ENCODE measurements at regions not wholly inside any gene's neighbourhood (a gene's known extent, or its start where the extent isn't known, plus 50 kb on each side); places are given as distances from the start of the nearest gene placed in this dataset.
"Not testable (repeated sequence)": the region's sequence is repeated elsewhere in the genome, so short reads cannot be mapped to it uniquely, and the experiment has no call there.

- TF ChIP-seq EZH2phosphoT487 (IDR thresholded peaks at IDR 0.05; ENCODE audit: low read depth, severe bottlenecking, unreplicated experiment) (no peak), CTCF (IDR thresholded peaks at IDR 0.05; ENCODE audit: poor library complexity) (no peak), EZH2 (IDR thresholded peaks at IDR 0.05; ENCODE audit: borderline replicate concordance) (no peak)
- 86% methylated on average over 1 of the region's 1 CpG for WGBS (ENCODE audit: low lambda C conversion rate, missing lambda C conversion rate)
- H3K4me1 ChIP-seq (ENCODE audit: insufficient read depth), result no peaks in the 10 kb centered on the region
- no peak for DNase-seq (ENCODE audit: low spot score)
- H3K27me3 ChIP-seq, result no peaks in the 10 kb centered on the region
- H2AFZ ChIP-seq, result no peak overlapping the region
- H3K4me3 ChIP-seq, result no peak overlapping the region
- H3K79me2 ChIP-seq, result no peaks in the 10 kb centered on the region
- H4K20me1 ChIP-seq (ENCODE audit: insufficient read depth, poor library complexity, severe bottlenecking), result no peaks in the 10 kb centered on the region
- no peaks in the 10 kb centered on the region for H3K36me3 ChIP-seq (replicated peaks; ENCODE audit: insufficient read depth, low read depth)
- no peaks in the 10 kb centered on the region for H3K9me2 ChIP-seq (replicated peaks; ENCODE audit: insufficient read depth)
- no peaks in the 10 kb centered on the region for H3K9me3 ChIP-seq (ENCODE audit: low read depth)
- H3K27ac ChIP-seq, result no peak overlapping the region
- no peak overlapping the region for H3K4me2 ChIP-seq
Observed at GRCh38 chr11:10973416-10973815, 115.6 kb upstream of the ZBED5 start.

- H3K4me1 ChIP-seq (ENCODE audit: insufficient read depth), result no peaks in the 10 kb centered on the region
- WGBS (ENCODE audit: low lambda C conversion rate, missing lambda C conversion rate), result 68% methylated on average over 3 of the region's 3 CpGs
Observed at GRCh38 chr11:10970926-10971325, 113.1 kb upstream of the ZBED5 start.

GRCh38 chr11:10969387-10969786 lies 111.5 kb upstream of the ZBED5 start:
- Histone ChIP-seq H4K20me1 (ENCODE audit: insufficient read depth, poor library complexity, severe bottlenecking) (no peaks in the 10 kb centered on the region), H3K9me3 (ENCODE audit: low read depth) (no peaks in the 10 kb centered on the region), H2AFZ (no peak overlapping the region), H3K27ac (no peak overlapping the region), H3K9me2 (replicated peaks; ENCODE audit: insufficient read depth) (no peaks in the 10 kb centered on the region), H3K27me3 (no peaks in the 10 kb centered on the region), H3K79me2 (no peaks in the 10 kb centered on the region), H3K4me2 (no peak overlapping the region), H3K36me3 (replicated peaks; ENCODE audit: insufficient read depth, low read depth) (no peaks in the 10 kb centered on the region), H3K4me1 (ENCODE audit: insufficient read depth) (no peaks in the 10 kb centered on the region), H3K4me3 (no peak overlapping the region)
- TF ChIP-seq EZH2phosphoT487 (IDR thresholded peaks at IDR 0.05; ENCODE audit: low read depth, severe bottlenecking, unreplicated experiment) (no peak), CTCF (IDR thresholded peaks at IDR 0.05; ENCODE audit: poor library complexity) (no peak), EZH2 (IDR thresholded peaks at IDR 0.05; ENCODE audit: borderline replicate concordance) (no peak)
- no peak for DNase-seq (ENCODE audit: low spot score)
- 98% methylated on average over 2 of the region's 2 CpGs for WGBS (ENCODE audit: low lambda C conversion rate, missing lambda C conversion rate)

More at GRCh38 chr11:10970926-10971325, 113.1 kb upstream of the ZBED5 start:
- Histone ChIP-seq H3K27ac (no peak overlapping the region), H3K4me2 (no peak overlapping the region), H3K36me3 (replicated peaks; ENCODE audit: insufficient read depth, low read depth) (no peaks in the 10 kb centered on the region), H2AFZ (no peak overlapping the region), H3K9me3 (ENCODE audit: low read depth) (no peaks in the 10 kb centered on the region), H3K4me3 (no peak overlapping the region), H3K79me2 (no peaks in the 10 kb centered on the region), H3K27me3 (no peaks in the 10 kb centered on the region), H3K9me2 (replicated peaks; ENCODE audit: insufficient read depth) (no peaks in the 10 kb centered on the region), H4K20me1 (ENCODE audit: insufficient read depth, poor library complexity, severe bottlenecking) (no peaks in the 10 kb centered on the region)
- DNase-seq (ENCODE audit: low spot score), result no peak
- no peak for TF ChIP-seq EZH2phosphoT487 (IDR thresholded peaks at IDR 0.05; ENCODE audit: low read depth, severe bottlenecking, unreplicated experiment)
- no peak for TF ChIP-seq CTCF (IDR thresholded peaks at IDR 0.05; ENCODE audit: poor library complexity)
- TF ChIP-seq EZH2 (IDR thresholded peaks at IDR 0.05; ENCODE audit: borderline replicate concordance), result no peak

- WGBS (ENCODE audit: low lambda C conversion rate, missing lambda C conversion rate), result 81% methylated on average over 1 of the region's 1 CpG
- H2AFZ ChIP-seq; H4K20me1 ChIP-seq (ENCODE audit: insufficient read depth, poor library complexity, severe bottlenecking); H3K27me3 ChIP-seq; H3K4me2 ChIP-seq; H3K27ac ChIP-seq; H3K9me3 ChIP-seq (ENCODE audit: low read depth); H3K4me1 ChIP-seq (ENCODE audit: insufficient read depth); H3K4me3 ChIP-seq; H3K36me3 ChIP-seq (replicated peaks; ENCODE audit: insufficient read depth, low read depth); DNase-seq (ENCODE audit: low spot score); H3K79me2 ChIP-seq; H3K9me2 ChIP-seq (replicated peaks; ENCODE audit: insufficient read depth): not testable (repeated sequence)
Observed at GRCh38 chr11:10956884-10957283, 99.0 kb upstream of the ZBED5 start.

Data from hepatocyte (in vitro differentiated cells).